Hematopoietic multipotent progenitor cell treated with erythropoietin and hydrocortisone succinate and interleukin-3 and kit ligand, for 8 days (in vitro differentiated cells): ENCODE measurements at regions not wholly inside any gene's neighbourhood (a gene's known extent, or its start where the extent isn't known, plus 50 kb on each side); places are given as distances from the start of the nearest gene placed in this dataset.

Experiments used
- DNase-seq: peaks from one replicate; pipeline ENCODE4 v3.0.0-alpha.2; 2015

DNA sequence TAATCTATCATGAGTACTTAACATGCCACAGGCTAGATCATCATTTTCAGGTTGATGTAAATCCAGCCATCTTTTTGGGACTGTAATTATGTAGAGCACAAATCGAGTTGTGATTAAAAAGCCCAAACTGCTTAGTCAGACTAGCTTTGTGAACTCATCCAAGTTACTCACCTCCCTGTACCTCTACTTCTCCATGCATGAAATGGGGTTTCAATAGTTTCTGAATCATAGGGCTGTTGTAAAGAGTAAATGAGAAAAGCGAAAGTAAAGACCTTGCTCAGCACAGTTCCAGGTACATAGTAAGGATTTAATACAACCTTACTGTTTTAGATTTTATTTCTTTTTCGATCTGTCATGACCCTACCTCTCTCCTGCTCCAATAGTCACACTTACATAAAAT is 85.6 kb upstream of the GAP43 start:
- DNase-seq: no peak

DNA sequence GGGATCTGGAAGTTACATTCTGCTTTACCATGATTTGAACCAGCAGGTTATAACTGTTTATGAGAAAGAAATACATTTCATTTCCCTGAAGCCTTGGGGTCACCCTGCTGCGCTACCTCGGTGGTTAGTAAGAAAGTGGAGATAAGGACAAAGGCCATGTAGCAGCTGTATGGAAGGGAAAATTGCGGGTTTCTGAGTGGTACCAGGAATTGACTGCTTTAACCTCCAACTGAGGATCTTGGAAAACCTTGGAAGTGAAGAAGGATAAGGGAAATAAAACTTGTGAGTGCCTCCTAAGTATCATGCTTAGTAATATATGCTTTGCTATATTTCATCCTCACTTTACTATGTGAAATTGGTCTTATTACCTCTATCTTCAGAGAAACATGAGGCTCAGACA is 76.1 kb upstream of the GAP43 start:
- no peak for DNase-seq

DNA sequence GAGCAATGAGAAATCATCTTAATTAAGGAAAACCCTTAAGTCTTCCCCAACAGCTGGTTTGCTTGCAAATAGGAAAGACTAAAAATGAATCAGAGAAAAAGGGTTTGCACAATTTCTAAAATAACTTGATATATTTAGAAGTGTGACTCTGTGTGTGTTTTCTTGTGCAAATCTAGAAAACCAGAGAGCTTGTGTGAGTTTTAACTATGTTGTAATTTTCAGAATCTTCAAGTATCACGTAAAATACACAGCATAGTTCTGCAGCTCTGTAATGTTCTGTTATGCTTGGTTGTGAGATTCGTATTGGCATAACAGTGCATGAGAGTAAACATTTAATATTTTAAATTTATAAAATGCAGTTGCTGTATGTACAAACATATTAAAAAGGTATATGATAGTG is 74.7 kb upstream of the GAP43 start:
- no peak for DNase-seq

DNA sequence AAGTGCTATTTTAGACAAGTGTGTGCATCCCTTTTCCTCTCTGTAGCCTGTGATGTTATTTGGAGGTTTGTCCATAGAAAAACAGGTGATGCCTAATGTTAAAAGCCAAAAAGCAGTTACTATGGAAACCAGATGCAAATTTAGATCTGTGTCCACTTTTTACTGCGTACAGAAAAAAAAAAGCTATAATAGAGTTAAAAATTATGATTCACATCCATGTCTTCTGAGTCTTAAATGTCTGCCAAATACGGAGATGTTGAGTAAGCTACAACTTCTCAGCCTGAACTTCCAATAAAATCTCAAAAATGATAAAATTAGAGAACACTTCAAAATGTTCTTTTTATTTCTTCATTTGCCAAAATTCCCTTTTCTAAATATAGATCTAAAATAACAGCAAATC is 74.2 kb upstream of the GAP43 start:
- DNase-seq: no peak

DNA sequence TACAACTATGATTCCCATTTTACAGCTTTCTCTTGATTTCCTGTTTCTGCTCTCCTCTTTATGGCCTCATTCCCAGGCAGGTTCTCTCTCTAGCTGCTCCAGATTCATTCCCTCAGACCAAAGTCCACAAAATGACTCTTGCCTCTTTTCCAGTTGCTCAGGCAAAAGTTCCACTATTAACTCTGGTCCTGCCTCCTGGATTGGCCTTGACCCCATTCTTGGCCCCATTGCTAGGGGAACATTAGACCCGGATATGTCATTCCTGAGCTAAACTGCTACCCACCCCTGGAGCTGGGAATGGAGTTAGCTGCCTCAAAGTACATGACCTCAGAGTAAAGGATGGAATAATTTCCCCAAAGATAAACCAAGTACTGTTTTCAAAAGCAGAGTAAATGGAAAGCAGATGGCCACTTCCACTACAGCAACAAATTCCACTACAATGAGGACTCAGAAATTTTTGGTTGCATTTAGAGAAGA is 73.0 kb upstream of the GAP43 start:
- DNase-seq: no peak

DNA sequence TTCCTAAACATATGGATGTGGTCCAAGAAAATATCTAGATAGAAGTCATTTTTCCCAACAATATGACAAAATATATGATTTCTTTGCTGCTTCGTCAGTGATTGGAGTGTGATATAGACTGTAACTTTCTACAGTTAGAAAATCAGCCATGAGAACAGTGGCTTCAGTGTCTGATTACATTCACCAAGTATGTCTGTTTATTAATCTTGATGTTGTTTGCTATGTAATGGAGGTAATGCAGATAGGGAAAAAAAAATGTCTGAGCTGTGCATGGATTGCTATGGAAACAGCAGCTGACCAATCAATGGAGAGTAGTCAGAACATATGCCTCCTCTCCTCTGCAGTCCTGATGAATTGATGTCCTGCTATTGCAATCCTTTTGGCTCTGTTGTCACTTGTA is 72.3 kb upstream of the GAP43 start:
- no peak for DNase-seq

DNA sequence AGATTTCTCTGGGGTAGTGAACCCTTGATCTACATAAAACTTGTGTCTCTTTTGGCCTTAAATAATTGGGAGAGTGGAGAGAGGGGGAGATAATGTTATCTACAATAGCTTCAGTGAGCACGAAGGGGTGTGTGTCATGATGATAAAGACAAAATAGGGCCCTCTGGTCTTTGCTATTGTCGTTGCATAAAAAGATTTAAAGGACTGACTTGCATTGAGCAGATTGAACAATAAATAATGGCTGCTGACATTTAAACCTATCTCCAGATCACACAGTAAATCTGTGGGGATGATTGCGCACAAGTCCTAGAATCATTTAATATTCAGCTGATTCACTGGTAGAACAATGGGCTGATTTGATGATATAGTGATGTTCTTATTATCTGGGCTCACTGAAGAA is 71.3 kb upstream of the GAP43 start:
- DNase-seq: peak; percentile 11

DNA sequence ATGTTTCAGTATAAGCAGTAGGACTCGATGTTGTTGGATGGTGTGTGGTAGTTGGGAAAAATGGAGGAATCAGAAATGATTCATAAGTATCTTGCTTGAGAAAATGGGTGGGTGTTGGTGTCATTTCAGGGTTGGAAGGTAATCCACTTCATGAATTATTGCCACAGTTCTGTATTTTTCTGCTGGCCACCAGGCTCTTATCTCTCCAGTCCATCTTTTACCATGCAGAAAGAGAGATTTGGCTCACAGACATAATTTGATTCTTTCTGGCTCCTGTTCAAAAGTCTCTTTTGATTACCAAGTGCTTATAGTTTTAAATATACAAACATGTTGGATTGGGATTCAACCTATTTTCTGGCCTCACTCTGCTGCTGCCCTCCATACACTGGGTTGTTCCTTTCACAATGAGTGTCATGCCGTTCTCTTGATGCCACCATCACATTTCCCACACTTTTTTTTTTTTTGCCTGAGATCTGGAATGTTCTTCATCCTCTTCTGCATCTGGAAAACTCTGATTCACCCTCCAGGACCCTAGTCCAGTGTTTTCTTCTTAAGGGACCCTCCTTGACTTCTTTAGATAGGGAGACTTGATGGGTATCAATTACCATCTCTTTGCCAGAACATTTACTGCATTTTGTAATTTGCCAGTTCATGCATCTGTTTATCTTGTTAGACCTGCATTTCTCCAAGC is 69.4 kb upstream of the GAP43 start:
- no peak for DNase-seq

DNA sequence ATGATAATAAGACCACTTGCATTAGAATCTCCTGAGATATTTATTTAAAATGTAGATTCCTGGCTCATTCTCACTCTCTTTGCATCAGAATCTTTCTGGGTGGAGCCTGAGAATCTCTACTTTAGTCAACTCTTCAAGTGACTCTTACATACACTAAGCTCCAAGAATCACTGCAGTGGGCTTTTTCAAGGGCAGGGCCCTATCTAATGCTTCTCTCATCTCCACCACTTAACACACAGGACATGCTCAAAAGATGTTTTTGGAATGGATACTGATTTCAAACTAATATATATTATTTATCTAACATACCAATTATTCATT is 68.9 kb upstream of the GAP43 start:
- no peak for DNase-seq

DNA sequence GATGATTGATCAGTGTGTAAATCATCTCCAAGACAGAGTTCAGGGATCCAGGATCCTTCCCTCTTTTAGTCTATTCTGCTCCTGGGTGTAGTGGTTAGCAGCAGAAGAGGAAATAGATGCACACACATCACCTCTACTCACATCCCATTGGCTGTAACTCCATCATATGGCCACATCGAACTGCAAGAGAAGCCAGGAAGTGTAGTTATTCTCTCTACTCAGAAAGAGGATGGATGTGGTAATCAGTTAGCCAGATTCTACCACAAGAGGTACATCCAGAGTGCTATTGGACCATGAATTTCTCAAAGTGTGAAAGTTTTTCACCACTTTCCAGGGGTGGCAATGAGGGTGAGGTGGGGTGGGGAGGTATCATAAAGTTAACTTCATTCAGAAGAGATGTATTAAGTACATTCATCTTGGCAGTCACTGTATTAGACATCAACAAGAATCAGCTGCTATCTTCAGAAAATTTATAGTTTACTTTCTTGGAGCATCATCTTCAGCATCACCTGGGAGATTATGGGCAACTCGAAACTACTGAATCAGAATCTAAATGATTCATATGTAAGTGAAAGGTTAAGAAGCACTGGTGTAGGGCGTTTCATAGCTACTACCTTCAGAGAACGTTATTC is 60.6 kb upstream of the GAP43 start:
- no peak for DNase-seq

DNA sequence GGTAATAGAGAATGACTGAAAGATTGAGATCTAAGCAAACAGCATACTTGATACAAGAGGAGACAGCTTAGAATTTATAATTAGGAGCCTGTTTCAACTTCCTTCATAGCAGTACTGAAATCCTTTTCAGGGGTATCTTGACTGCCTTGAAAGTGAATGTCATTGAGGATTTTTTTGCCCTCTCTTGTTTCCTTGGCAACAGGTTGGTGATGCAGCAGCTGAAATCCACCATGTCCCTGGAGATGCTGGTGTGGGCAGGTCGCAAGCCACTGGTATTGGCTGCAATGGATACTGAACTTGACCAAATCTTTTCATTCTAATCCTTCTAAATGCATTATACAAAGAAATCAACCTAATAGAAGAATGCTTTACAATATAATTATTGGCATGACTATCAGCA is 59.3 kb upstream of the GAP43 start:
- no peak for DNase-seq

DNA sequence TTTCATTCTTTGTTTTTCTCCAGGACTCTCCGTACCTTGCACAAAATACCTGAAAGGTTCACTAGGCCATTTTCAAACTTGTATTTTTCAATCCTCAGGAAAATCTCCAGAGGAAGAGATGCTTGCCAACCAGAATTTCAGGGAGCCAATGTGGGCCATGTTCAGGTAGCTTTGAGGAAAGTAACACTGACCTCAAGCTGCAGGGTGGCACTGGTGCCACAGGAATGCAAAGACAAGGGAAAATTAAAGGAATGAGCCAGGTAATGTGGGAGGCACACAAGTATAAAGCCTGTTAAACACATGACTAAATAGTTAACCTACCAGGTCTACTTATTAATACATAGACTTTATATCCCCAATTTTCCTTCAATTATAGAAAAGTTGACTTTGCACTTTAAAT is 51.9 kb upstream of the GAP43 start:
- DNase-seq: no peak
